ENCODE measurements at regions not wholly inside any gene's neighbourhood (a gene's known extent, or its start where the extent isn't known, plus 50 kb on each side); places are given as distances from the start of the nearest gene placed in this dataset.

DNA sequence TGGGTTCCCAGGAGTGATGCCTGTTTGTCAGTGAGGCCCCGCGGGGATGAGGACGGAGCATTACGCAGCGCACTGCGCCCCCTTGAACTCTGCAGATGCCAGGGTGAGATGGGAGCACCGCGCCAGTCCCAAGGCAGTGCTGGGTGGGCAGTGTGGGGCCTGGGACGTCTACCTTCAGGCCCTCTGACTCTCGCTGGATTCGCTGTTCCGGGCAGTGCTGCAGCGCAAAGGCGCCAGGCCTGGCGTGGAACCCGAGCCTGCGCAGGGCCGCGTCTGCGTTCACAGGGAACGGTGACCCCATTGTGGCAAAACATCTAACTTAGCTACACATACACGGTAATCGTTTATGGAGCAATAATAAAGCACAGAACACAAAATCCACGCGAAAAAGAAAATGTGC, 257.3 kb downstream of the QKI start:
- DNase-seq (ENCODE audit: low read depth in 3 of 3, low spot score in 2 of 3) = no peak

DNA sequence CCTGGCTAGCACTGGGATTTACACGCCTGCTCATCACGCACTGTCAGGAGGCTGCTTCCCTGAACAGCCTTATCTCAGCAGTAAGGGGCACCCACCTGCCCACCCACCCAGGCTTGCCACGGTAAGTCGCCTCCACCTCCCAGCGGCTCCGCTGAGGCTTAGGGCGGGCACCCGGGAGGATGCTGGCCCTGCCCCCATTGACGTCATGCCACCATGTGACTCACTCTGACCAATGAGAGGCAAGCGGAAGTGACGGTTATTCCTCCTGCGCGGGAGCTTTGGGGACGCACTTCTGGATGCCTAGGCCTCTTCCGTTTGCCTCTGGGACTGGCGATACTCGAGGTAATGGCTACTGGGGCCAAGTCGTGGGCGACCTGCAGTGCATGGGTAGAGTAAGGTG, 256.8 kb downstream of the QKI start:
- DNase-seq (ENCODE audit: low read depth in 3 of 3, low spot score in 2 of 3) = no peak

DNA sequence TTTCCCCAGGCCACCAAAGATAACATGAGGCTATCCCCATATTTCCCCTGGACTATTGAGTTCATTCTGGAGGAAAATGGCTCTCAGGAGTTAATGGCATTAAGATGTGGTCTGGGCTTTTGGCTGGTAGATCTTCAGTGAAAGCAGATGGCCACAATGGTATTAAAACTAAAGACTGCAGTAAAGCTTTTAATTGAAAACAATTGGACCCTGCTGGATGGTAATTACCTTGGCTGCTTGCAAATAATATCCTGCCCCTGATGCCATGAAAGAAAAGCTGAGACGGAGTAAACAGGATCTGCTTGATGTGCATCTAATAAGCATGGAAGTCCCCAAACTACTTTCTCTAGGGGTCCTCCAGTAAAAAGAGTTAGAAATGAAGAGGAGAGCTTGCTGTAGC, 255.8 kb downstream of the QKI start:
- no peak for DNase-seq (ENCODE audit: low read depth in 3 of 3, low spot score in 2 of 3)

DNA sequence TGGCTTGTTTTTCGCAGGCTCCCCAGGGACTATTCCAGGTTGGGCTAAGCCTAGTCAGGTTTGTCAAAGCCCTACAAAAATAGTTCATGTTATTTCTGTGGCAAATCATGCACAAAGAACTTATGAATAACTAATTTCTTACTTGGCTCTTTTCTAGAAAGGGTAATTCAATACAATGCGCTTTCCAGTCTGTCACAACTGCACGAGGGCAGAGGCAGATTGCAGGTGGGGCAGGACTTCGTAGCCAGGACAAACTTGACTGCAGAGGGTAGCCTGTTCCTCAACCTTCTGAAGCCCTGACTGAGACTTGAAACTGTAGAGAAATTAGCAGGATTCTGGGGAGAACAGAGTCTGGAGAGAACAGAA, 253.5 kb downstream of the QKI start:
- DNase-seq (ENCODE audit: low read depth in 3 of 3, low spot score in 2 of 3) = peak in 1 of 3 donors; percentile 5

DNA sequence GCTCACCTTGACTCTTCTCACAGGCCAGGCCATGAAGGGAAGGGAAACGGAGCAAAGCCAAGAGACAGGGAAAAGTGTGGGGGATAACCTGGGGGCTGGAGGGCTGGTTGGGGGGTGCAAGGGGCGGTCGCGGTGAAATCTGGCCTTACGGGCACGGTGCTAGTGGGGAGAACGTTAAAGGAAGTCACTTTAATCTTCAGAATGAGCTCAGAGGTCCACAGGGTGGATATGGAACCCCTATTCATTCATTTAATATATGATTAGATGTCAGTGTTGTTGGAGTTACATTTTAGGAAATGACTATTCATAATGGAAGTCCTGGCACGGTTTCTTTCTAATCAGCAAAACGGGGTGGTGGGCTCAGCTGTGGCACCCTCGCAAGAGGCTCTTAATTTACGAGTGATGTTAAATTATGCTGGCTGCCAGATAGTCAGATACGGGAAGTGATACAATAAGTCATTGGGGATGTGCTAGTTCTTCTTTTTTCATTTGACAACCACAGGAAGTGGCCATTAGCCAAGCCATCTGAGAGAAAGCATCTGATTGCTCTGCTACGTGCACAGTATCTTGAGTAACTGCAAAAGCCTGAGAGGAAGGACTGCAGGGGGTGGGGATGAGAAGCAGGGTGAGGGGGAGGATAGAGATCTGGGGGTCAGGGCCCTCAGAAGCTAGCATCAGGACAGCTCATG, 253.0 kb downstream of the QKI start:
- peak; percentile 9 to 27 (median 12) for DNase-seq (ENCODE audit: low read depth in 3 of 3, low spot score in 2 of 3)

DNA sequence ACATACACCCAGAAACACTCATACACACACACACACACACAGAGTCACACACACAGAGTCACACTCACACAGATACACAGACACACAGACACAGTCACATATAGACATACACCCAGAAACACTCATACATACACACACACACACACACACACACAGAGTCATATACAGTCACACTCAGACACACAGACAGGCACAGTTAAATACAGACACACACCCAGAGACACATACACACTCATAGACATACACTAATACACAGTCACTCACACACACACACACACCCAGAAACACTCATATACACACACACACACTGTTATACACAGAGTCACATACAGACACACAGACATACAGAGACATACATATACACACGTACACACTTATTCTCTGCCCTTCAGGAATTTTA, 250.9 kb downstream of the QKI start:
- no peak for DNase-seq (ENCODE audit: low read depth in 3 of 3, low spot score in 2 of 3)

DNA sequence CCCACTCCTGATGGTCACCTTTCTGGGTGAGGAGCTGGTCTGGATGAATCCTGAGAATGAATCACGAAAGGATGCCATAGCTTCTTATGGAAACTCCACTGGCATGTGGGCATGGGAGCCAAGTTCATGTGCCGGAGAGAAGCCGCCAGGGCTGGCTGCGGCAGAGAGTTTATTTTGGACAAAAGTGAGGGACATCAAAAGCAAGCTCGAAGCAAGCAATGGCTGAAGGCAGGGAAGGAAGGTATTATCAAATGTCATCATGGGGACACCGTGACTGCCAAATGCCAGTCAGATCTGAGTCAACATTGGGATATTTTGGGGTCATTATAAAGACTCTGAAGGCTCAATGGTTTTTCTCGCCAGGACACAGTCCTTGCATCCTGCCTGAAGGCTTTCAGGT, 249.1 kb downstream of the QKI start:
- DNase-seq (ENCODE audit: low read depth in 3 of 3, low spot score in 2 of 3) = no peak

DNA sequence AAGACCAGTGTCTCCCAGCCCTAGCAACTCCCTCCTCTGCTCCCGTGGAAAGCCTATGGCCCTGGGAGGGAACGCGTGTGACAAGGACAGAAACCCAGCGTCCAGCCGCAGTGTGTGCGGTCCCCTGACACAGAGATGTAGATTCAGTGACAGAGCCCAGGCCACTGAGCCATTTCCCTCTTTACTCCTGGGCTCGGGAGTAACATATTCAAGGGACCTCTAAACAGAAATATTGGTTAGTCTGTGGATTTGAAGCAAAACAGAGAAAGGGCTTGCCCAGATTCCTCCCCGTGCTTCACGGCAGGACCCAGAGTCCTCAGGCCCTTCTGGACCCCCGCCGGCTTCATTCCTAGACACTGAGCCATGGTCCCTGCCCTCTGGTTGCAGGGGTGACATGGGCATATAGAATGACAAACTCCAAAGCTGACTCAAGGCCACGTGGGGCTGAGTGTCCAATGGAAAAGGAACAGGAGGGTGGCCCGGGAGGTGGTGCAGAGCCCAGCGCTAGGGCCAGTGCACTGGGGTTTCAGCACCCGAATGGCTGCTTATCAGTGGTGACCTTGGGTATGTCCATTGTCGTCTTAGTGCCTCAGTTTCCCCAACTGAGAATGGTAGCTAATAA, 248.2 kb downstream of the QKI start:
- no peak for DNase-seq (ENCODE audit: low read depth in 3 of 3, low spot score in 2 of 3)

DNA sequence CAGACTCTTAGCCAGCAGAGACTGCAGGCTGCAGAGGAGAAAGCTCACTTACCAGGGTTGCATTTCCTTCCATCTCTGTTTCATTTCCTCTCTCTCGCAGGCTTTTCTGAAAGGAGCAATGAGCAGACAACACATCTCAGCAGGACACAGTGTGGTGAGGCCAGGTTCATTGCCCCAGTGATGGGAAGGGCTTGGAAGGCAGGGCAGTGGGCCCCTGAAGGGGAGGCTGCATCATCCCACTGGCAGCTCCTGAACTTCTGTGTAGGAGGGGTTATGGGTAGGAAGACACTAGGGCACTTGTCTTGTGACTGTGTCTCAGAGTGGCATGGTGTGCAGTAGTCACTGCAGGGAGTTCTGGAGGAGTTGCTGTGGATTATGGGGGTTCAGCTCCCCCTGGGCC, 246.8 kb downstream of the QKI start:
- no peak for DNase-seq (ENCODE audit: low read depth in 3 of 3, low spot score in 2 of 3)

DNA sequence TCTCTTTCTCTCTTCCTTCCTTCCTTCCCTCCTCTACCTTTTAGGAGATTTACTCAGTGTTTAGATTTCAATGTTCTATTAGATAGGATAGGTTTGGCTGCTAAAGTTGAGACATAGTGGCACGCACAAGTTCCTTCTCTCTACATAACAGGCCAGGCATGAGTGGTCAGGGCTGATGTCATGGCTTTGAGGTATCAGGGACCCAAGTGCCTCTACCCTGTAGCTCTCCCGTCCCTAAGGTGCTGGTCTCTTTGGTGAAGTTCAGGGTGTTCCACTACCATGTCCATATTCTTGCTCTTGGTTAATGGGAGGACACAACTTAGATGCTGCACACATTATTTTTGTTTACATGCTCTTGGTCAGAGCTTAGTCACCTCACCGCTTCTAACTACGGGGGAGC, 245.3 kb downstream of the QKI start:
- DNase-seq (ENCODE audit: low read depth in 3 of 3, low spot score in 2 of 3) = no peak

DNA sequence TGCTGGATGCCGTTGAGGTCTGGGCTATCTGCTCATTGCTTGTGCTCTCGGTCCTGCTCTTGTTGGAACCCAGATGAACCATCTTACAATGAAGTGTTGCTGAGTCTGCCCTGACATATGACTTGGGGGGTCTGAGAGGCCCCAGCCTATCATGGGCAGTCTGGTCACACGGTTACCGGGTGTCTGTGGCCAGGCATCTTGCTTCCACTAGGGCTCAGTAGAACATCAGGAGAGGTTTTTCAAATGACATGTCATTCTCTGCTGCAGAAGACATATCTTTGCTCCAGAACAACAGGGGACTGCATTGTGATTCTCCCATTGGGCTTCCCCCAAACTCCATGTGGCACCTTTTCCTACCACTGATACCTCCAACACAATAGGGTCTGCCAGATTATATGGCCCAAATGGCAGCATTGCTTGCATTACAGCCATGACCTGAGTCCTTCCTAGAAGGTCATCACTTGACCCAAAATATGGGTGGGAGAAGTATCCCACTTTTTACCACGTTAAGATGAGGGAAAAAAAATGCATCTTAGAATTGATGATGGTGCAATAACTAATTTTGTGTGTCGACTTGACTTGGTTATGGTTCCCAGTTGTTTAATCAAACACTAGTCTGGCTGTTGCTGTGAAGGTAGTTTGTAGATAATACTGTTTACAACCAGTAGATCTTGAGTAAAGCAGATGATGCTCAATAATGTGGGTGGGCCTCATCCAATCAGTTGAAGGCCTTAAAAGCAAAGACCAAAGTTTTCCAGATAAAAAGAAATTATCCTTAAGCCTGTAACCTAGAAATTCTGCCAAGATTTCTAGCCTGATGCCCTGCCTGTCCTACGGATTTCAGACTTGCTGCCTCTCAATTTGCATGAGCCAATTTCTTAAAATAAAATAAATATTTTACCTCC, 241.0 kb downstream of the QKI start:
- DNase-seq (ENCODE audit: low read depth in 3 of 3, low spot score in 2 of 3) = no peak

DNA sequence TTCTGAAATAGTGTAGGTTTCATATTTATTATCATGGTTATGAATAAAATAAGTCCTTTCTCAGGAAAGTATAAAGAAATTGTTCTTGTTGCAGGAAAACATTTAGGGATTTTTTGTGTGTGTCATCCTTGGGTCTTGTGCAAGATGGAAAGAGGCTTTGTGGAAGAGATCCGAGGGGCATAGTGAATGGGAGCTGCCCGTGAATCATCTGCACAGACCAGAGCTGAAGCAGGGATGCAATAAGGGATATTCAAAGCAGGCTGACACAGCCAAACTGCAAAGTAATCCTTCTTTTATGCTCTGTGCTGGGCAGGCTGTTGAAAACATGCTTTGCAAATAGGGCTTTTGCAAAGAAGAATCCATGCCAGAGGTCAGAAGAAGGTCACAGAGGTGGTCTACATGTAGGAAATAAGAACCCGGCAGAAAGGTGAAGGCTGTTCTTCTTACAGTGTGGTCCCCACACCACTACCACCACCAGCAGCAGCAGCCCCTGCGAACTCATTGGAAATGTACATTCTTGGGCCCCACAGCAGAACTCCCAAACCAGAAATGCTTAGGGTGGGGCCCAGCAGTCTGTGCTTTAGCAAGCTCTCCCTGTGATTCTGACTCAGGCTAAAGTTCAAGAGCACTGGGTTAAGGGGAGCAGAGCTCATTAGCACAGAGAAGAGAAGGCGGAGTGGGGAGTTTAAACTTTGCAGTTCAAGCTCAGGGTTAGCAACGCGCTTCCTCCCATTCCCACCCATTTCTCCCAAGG, 237.6 kb downstream of the QKI start:
- no peak for DNase-seq (ENCODE audit: low read depth in 3 of 3, low spot score in 2 of 3)

DNA sequence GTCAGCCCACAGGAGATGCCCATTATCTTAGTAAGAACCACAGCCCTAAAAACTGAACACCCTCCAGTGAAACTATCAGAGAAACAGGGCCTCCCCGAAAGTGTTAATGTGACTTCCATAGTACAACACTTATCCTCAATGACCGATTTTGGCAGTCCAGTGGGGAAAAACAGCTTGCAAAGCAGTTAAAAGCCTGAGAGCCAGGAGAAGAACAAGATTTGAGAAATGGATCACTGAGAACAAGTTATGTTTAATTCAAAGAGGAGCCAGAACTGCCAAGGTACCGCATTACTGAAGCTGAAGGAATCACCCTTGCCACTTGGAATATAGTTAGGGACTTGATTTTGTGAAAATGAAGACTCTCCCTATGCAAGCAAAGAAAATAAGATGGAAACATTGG, 236.9 kb downstream of the QKI start:
- no peak for DNase-seq (ENCODE audit: low read depth in 3 of 3, low spot score in 2 of 3)

DNA sequence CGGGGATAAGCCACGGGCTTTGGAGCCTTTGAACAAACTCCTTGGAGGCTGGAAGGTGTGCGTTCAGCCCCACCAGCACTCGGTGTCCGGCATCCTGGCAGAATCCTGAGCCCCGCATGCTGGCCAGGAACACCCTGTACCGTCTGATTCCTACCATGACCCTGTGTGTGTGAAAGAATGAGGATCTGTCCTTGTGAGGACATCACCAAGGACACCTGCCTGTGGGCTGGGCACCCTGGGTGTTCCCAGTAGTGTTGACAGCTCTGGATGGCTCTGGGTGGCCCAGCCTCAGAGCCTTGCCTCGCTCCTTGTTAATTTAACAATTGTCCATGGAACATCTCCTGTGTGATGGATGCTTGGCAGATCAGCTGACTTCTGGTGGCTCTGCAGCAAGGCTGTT, 234.3 kb downstream of the QKI start:
- DNase-seq (ENCODE audit: low read depth in 3 of 3, low spot score in 2 of 3) = no peak

DNA sequence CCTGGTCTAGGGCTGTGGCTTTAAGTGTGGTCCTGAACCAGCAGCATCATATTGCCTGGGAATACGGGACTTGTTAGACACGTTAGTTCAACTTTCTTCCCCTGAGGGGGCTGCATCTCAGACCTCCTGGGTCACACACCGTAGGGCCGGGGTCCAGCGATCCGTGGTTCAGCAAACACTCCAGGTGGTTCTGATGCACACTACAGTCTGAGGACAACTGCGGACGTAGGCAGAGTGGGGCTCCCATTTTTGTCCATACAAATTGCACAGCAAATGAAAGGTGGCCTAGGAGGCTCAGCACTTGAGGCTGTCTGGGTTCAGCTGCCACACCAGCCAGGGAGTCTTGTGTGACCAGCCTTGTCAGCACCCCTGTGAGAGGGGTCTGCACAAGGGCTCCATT, 233.1 kb downstream of the QKI start:
- DNase-seq (ENCODE audit: low read depth in 3 of 3, low spot score in 2 of 3) = no peak

DNA sequence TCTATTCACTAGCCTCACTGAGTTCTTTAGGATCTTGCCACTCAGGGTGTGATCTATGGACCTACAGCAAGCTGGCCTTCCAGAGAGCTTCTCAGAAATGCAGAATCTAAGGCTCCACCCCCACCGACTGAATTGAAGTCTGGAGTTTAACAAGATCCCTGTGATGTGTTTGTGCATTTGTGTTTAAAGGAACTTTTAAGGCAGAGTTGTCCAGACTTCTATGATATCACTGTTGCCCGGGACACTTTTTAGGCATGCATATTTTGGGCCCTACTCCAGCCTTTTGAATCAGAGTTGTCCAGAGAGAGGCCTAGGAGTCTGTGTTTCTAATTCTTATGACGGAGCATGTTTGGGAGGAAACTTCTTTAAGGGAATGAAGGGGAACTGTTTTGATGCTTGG, 232.3 kb downstream of the QKI start:
- no peak for DNase-seq (ENCODE audit: low read depth in 3 of 3, low spot score in 2 of 3)

DNA sequence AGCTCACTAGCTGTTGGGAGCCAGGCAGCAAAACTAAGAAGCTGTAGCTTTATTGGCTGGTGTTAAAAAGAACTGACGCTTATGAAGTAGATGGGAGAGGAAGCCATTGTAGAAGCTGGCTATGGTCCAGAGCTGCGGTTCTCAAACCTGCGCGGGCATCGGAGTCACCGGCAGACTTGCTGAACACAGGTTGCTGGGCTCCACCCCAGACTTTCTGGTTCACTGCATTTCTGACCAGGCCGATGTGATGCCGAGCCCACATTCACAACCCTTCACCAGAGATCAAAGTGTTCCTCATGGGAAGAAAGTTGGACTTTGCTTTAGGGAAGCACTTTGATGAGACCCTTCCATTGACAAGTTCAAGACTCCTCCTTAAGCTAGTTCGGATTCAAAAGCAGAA, 231.6 kb downstream of the QKI start:
- no peak for DNase-seq (ENCODE audit: low read depth in 3 of 3, low spot score in 2 of 3)

DNA sequence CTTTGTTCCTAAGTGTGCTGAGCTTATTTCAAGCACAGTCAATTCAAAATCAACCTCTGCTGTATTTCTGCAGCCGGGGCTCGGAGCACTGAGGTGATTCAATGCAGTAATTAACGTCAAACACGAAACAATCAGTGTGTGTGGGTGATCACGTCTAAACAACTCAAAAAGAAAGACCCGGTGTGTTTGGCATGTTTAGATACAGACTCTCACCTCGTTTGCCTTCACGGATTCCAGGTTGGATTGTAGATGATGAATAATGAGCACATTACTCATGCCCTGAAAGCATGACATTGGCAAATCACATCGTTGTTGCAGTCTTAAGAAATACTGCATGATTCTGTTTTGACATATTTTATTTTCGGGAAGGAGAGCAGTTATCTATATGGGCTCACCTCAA, 231.0 kb downstream of the QKI start:
- DNase-seq (ENCODE audit: low read depth in 3 of 3, low spot score in 2 of 3) = no peak

DNA sequence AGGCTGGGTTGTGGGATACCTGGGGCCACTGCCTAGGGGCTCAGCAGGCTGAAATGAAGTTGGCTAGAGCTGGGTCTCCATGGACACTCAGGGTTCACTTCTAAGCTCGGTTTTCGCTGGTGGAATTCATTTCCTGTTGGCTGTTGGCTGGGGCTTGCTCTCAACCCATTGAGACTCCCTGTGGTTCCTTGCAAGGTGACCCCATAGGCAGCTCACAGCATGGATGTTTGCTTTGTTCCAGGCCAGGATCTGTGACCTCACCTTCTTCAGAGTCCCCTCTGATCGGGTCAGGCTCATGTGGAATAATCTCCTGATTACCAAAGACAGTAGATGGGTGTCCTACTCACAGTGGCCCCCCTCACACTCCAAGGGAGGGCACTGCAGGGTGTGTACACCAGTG, 229.3 kb downstream of the QKI start:
- DNase-seq (ENCODE audit: low read depth in 3 of 3, low spot score in 2 of 3) = no peak

DNA sequence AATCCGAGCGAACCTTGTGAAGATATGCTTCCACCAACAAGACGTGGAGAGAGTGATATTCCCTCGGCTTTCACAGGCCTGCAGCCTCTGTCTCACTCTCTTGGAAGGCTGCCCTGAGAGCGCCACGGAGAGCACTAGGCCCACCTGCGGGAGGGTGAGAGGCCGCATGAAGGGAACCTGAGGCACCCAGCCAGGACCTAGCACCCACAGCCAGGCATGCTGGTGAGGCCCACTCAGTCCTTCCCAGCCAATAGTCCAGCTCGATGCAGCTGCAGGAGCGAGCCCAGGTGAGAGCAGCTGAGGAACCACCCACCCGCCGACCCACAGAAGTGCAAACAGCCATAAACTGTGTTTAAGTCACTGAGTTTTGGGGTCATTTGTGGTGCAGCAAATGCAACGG, 227.2 kb downstream of the QKI start:
- no peak for DNase-seq (ENCODE audit: low read depth in 3 of 3, low spot score in 2 of 3)

DNA sequence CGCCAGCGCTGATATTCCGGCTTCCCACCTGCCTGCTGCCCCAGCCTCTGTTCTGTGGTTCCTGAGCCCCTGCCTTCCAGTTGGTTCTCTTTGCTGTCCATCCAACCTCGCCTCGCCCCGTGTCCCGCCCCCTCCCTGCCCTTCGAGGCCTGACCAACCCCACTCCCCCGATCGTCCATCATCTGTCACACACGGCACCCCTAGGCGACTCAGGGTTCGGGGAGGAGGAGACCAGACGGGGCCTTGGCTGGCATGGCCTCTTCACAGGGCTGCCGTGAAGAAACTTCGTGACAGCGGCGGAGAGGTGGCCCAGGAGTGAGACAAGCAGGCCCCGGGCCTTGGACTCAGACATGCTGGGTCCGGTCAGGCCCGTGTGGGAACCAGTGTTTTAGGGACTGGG, 226.1 kb downstream of the QKI start:
- no peak for DNase-seq (ENCODE audit: low read depth in 3 of 3, low spot score in 2 of 3)

Data from right renal cortex interstitium (tissue), 3 donors.